Gastrocnemius medialis (tissue), 4 donors: ENCODE measurements at regions not wholly inside any gene's neighbourhood (a gene's known extent, or its start where the extent isn't known, plus 50 kb on each side); places are given as distances from the start of the nearest gene placed in this dataset.

Experiments
- POLR2A ChIP-seq, 2 donors: fragments of 450-650 bp; IDR thresholded peaks; one replicate each; pipeline ENCODE4 v1.6.1; 2017; ENCODE audit warnings: antibody characterized with exemption in 2 of 2, mild to moderate bottlenecking in 2 of 2, moderate library complexity in 2 of 2
- TF ChIP-seq, protein P1 (sequence below), 5 experiments: fragments of 450-650 bp in 3 of 5; fragments of 200-600 bp in 2 of 5; sonication (generic) in 2 of 5; IDR thresholded peaks in 4 of 5; conservative IDR thresholded peaks in 1 of 5; 1 replicate in 4 of 5; 2 replicates in 1 of 5; pipeline ENCODE4 v1.5.1; 2016 to 2019; ENCODE audit warnings: antibody characterized with exemption in 5 of 5, mild to moderate bottlenecking in 3 of 5, moderate library complexity in 3 of 5

- TF ChIP-seq POLR2A (IDR thresholded peaks at IDR 0.05): no peak
- TF ChIP-seq, protein P1, sequence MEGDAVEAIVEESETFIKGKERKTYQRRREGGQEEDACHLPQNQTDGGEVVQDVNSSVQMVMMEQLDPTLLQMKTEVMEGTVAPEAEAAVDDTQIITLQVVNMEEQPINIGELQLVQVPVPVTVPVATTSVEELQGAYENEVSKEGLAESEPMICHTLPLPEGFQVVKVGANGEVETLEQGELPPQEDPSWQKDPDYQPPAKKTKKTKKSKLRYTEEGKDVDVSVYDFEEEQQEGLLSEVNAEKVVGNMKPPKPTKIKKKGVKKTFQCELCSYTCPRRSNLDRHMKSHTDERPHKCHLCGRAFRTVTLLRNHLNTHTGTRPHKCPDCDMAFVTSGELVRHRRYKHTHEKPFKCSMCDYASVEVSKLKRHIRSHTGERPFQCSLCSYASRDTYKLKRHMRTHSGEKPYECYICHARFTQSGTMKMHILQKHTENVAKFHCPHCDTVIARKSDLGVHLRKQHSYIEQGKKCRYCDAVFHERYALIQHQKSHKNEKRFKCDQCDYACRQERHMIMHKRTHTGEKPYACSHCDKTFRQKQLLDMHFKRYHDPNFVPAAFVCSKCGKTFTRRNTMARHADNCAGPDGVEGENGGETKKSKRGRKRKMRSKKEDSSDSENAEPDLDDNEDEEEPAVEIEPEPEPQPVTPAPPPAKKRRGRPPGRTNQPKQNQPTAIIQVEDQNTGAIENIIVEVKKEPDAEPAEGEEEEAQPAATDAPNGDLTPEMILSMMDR (IDR thresholded peaks at IDR 0.05 in 4 of 5, conservative IDR thresholded peaks at IDR 0.05 in 1 of 5): no peak
Observed at GRCh38 chr20:11847827-11848226, 69.9 kb upstream of the BTBD3 start.
